GM12878 (cell line): ENCODE measurements at regions not wholly inside any gene's neighbourhood (a gene's known extent, or its start where the extent isn't known, plus 50 kb on each side); places are given as distances from the start of the nearest gene placed in this dataset.

Experiments
- ATAC-seq: fragments of 200-7000 bp; cut with Tn5 transposase; 3 replicates; pipeline ENCODE4 v1.9.1; 2020; ENCODE audit warnings: mild to moderate bottlenecking, moderate library complexity
- BruUV-seq: library from RNA; stranded (reverse); fragments of 400-500 nt; replicated peaks from 2 replicates; lab custom pipeline; 2021; lab: Mats Ljungman, UMichigan
- CTCF ChIA-PET: fragments of 300-600 bp; sonication (Branson Sonifier 250); formaldehyde crosslinking; extraction: SDS; loops from one replicate; lab custom pipeline; 2021; ENCODE audit warnings: inconsistent platforms; lab: Yijun Ruan, JAX
- POLR2A ChIA-PET: fragments of 350-600 bp; formaldehyde crosslinking; extraction: SDS; loops from one replicate; lab custom pipeline; 2021; ENCODE audit warnings: inconsistent platforms; lab: Charles Lee
- RAD21 ChIA-PET: fragments of 300-600 bp; sonication (Branson Sonifier 250); formaldehyde crosslinking; loops from one replicate; lab custom pipeline; 2023; ENCODE audit warnings: antibody characterized with exemption; ENCODE audit not compliant: unreplicated experiment; lab: Charles Lee
- SMC1A ChIA-PET: fragments of 300-600 bp; sonication (Branson Sonifier 250); formaldehyde crosslinking; loops from one replicate; lab custom pipeline; 2023; ENCODE audit not compliant: unreplicated experiment, uncharacterized antibody; lab: Charles Lee
- DNase-seq: peaks from one replicate; pipeline ENCODE4 v3.0.0-alpha.2; 2011; ENCODE audit warnings: low read depth, low spot score
- FAIRE-seq: peaks from 3 replicates; lab custom pipeline; 2011; peaks lifted over from hg19 to GRCh38; lab: Jason Lieb, UNC
- H2AFZ ChIP-seq: 2 replicates; pipeline ENCODE4 v1.6.0; 2011; ENCODE audit warnings: low read depth, low read length, control low read depth; ENCODE audit not compliant: control insufficient read depth
- H3K27ac ChIP-seq: 2 replicates; pipeline ENCODE4 v1.5.1; 2011; ENCODE audit warnings: control low read depth; ENCODE audit not compliant: control insufficient read depth, insufficient read depth
- H3K27me3 ChIP-seq, 2 experiments: replicated peaks in 1 of 2; 2 replicates each; pipeline versions ENCODE4 v1.6.0 to v1.6.1; 2011; ENCODE audit warnings: low read length in 1 of 2; ENCODE audit not compliant: control insufficient read depth in 2 of 2, insufficient read depth in 2 of 2
- H3K36me3 ChIP-seq, 2 experiments: 2 replicates each; pipeline ENCODE4 v1.5.1; 2011; ENCODE audit warnings: low read length in 1 of 2; ENCODE audit not compliant: control insufficient read depth in 2 of 2, insufficient read depth in 2 of 2
- H3K4me1 ChIP-seq: 2 replicates; pipeline ENCODE4 v1.6.1; 2011; ENCODE audit warnings: mild to moderate bottlenecking, low read length, moderate library complexity, mixed read lengths; ENCODE audit not compliant: control insufficient read depth, insufficient read depth
- H3K4me2 ChIP-seq: 2 replicates; pipeline ENCODE4 v1.6.0; 2011; ENCODE audit warnings: control low read depth; ENCODE audit not compliant: control insufficient read depth, insufficient read depth
- H3K4me3 ChIP-seq: fragments of 200-600 bp; sonication (generic); 2 replicates; pipeline ENCODE4 v1.5.1; 2016
- H3K79me2 ChIP-seq: 2 replicates; pipeline ENCODE4 v1.6.0; 2011; ENCODE audit warnings: low read length; ENCODE audit not compliant: control insufficient read depth, insufficient read depth
- H3K9ac ChIP-seq: 2 replicates; pipeline ENCODE4 v1.8.0; 2011; ENCODE audit warnings: low read length, control low read depth, mixed read lengths; ENCODE audit not compliant: control insufficient read depth, insufficient read depth
- H3K9me3 ChIP-seq: replicated peaks from 3 replicates; pipeline ENCODE4 v1.5.1; 2011; ENCODE audit warnings: mild to moderate bottlenecking, low read length; ENCODE audit not compliant: control insufficient read depth, insufficient read depth
- H4K20me1 ChIP-seq: 2 replicates; pipeline ENCODE4 v1.6.0; 2011; ENCODE audit not compliant: control insufficient read depth, insufficient read depth
- BACH1 ChIP-seq: fragments of 450-650 bp; IDR thresholded peaks from 2 replicates; pipeline ENCODE4 v1.6.1; 2017; ENCODE audit warnings: mild to moderate bottlenecking, borderline replicate concordance
- BHLHE40 ChIP-seq, 2 experiments: fragments of 450-650 bp in 1 of 2; IDR thresholded peaks; 2 replicates each; pipeline ENCODE4 v1.6.1; 2011 to 2017; ENCODE audit warnings: low read depth in 2 of 2, borderline replicate concordance in 1 of 2, improper control_type of control experiment in 1 of 2, low read length in 1 of 2, mild to moderate bottlenecking in 1 of 2
- FOXM1 ChIP-seq: IDR thresholded peaks from 2 replicates; pipeline ENCODE4 v1.6.1; 2012; ENCODE audit warnings: low read depth, mild to moderate bottlenecking, inconsistent platforms, low read length, moderate library complexity
- MEF2B ChIP-seq: fragments of 450-650 bp; IDR thresholded peaks from 2 replicates; pipeline ENCODE4 v1.6.1; 2018; ENCODE audit warnings: mild to moderate bottlenecking, moderate library complexity; ENCODE audit not compliant: partially characterized antibody, poor library complexity, severe bottlenecking
- NR2F1 ChIP-seq: fragments of 450-650 bp; conservative IDR thresholded peaks from 2 replicates; pipeline ENCODE4 v1.6.1; 2017; ENCODE audit warnings: mild to moderate bottlenecking
- SMAD5 ChIP-seq: IDR thresholded peaks from 2 replicates; pipeline ENCODE4 v1.6.1; 2016; ENCODE audit warnings: antibody characterized with exemption, low read depth
- WRNIP1 ChIP-seq: IDR thresholded peaks from 2 replicates; pipeline ENCODE4 v1.6.1; 2011; ENCODE audit warnings: low read depth, low read length, improper control_type of control experiment, borderline replicate concordance
- WGBS: methylation state at CpG from one replicate; pipeline ENCODE4 v1.1.6; 2016; ENCODE audit warnings: low lambda C conversion rate; ENCODE audit not compliant: insufficient replicate concordance, insufficient coverage; ENCODE audit errors: missing lambda C conversion rate; 5-methylcytosine and 5-hydroxymethylcytosine counted together
- in situ Hi-C: fragments of 300-500 bp; cut with MboI; formaldehyde crosslinking; loops from 9 replicates; pipeline ENCODE4 v1.14.3; 2018; ENCODE audit warnings: mixed read lengths
- intact Hi-C: fragments of 100-400 bp; cut with micrococcal nuclease; formaldehyde crosslinking; loops from one replicate; pipeline ENCODE4 v1.14.2; 2022; ENCODE audit not compliant: unreplicated experiment
- TF ChIP-seq, protein P1 (sequence below): IDR thresholded peaks from 2 replicates; pipeline ENCODE4 v1.6.1; 2012; ENCODE audit warnings: low read length, inconsistent platforms

DNA sequence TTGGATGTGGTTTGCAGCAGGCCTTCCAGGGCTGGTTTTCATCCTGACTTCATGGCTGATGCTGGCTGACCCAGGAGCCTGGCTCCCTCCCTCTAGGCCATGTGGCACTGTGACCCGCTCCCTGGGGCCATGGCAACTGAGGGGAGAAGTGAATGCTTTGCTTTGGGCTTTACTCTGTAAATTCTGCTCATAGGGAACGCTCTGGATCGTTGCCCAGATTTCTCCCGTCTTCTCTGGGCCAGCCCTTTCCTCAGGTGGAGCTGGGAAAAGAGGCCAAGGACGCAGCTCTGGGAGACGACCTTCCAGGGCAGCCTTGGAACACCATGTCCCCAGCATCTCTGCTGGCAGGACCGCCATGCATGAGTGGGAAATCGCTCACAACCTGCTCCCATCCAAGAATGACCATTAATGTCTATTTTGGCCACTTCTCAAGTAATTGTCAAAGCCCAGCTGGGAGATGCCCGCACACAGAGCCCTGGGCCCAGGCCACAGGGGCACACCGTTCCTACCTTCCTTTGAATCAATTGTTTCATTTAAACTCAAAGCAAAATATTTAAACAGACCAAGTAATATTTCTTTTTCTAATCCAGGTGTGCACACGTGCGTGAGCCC lies 321.8 kb downstream of the TEX29 start:
- ChIA-PET RAD21 (no interaction called here), POLR2A (no interaction called here), CTCF (no interaction called here), SMC1A (no interaction called here)
- Histone ChIP-seq H3K36me3 (no peaks in the 10 kb centered on the region), H3K27me3 (no peaks in the 10 kb centered on the region), H3K4me3 (no peak overlapping the region), H3K4me1 (no peaks in the 10 kb centered on the region), H3K4me2 (no peak overlapping the region), H3K79me2 (no peaks in the 10 kb centered on the region), H3K9me3 (no peaks in the 10 kb centered on the region), H3K9ac (no peak overlapping the region), H3K27ac (no peak overlapping the region), H4K20me1 (no peaks in the 10 kb centered on the region), H2AFZ (no peak overlapping the region)
- no peak for FAIRE-seq
- intact Hi-C loops (no loop called here), in situ Hi-C loops (no loop called here)
- 10% methylated on average over 12 of the region's 12 CpGs for WGBS
- DNase-seq, result no peak
- TF ChIP-seq WRNIP1 (no peak), SMAD5 (no peak), MEF2B (no peak), FOXM1 (no peak), BACH1 (no peak), NR2F1 (no peak), BHLHE40 (IDR thresholded peaks at IDR 0.05; ENCODE audit: borderline replicate concordance in 1 of 2, low read depth in 2 of 2, low read length in 1 of 2) (no peak)
- TF ChIP-seq, protein P1, sequence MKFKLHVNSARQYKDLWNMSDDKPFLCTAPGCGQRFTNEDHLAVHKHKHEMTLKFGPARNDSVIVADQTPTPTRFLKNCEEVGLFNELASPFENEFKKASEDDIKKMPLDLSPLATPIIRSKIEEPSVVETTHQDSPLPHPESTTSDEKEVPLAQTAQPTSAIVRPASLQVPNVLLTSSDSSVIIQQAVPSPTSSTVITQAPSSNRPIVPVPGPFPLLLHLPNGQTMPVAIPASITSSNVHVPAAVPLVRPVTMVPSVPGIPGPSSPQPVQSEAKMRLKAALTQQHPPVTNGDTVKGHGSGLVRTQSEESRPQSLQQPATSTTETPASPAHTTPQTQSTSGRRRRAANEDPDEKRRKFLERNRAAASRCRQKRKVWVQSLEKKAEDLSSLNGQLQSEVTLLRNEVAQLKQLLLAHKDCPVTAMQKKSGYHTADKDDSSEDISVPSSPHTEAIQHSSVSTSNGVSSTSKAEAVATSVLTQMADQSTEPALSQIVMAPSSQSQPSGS, result no peak
- no peak for ATAC-seq
- no TSS peak for BruUV-seq
